ENCODE measurements at regions not wholly inside any gene's neighbourhood (a gene's known extent, or its start where the extent isn't known, plus 50 kb on each side); places are given as distances from the start of the nearest gene placed in this dataset.
"Not testable (repeated sequence)": the region's sequence is repeated elsewhere in the genome, so short reads cannot be mapped to it uniquely, and the experiment has no call there.

GRCh38 chr17:13442361-13442760 is 159.4 kb downstream of the HS3ST3A1 start:
- H3K9me3 Mint-ChIP-seq = no peaks in the 10 kb centered on the region
- no peak for DNase-seq (ENCODE audit: low spot score in 2 of 2)
- ATAC-seq = no peak
- no peaks in the 10 kb centered on the region for H3K36me3 Mint-ChIP-seq
- H3K27ac Mint-ChIP-seq = no peak overlapping the region

- Mint-ChIP-seq H3K9me3 (no peaks in the 10 kb centered on the region), H3K27ac (no peak overlapping the region), H3K36me3 (no peaks in the 10 kb centered on the region)
- no peak for DNase-seq (ENCODE audit: low spot score in 2 of 2)
- no peak for ATAC-seq
Measured at GRCh38 chr17:13441873-13442272, 159.9 kb downstream of the HS3ST3A1 start.

- peaks cover 5 to 7% of the 10 kb centered on the region in 2 donors for H3K9me3 Mint-ChIP-seq
- H3K27ac Mint-ChIP-seq = no peak overlapping the region
- no peak for ATAC-seq
- DNase-seq (ENCODE audit: low spot score in 2 of 2) = no peak
- H3K36me3 Mint-ChIP-seq = no peaks in the 10 kb centered on the region
Measured at GRCh38 chr17:13437966-13438779, 163.6 kb downstream of the HS3ST3A1 start.

- peaks cover 5 to 7% of the 10 kb centered on the region in 2 donors for H3K9me3 Mint-ChIP-seq
- no peaks in the 10 kb centered on the region for H3K36me3 Mint-ChIP-seq
- DNase-seq (ENCODE audit: low spot score in 2 of 2) = no peak
- ATAC-seq = no peak
- no peak overlapping the region for H3K27ac Mint-ChIP-seq
Measured at GRCh38 chr17:13435230-13435629, 166.5 kb downstream of the HS3ST3A1 start.

GRCh38 chr17:13429201-13429600 is 172.5 kb downstream of the HS3ST3A1 start:
- DNase-seq (ENCODE audit: low spot score in 2 of 2) = no peak
- H3K36me3 Mint-ChIP-seq = no peaks in the 10 kb centered on the region
- no peak overlapping the region for H3K27ac Mint-ChIP-seq
- peaks cover 0 to under 1% of the 10 kb centered on the region in 2 donors for H3K9me3 Mint-ChIP-seq
- ATAC-seq = no peak

GRCh38 chr17:13428611-13429042 is 173.1 kb downstream of the HS3ST3A1 start:
- Mint-ChIP-seq H3K36me3 (no peaks in the 10 kb centered on the region), H3K27ac (no peak overlapping the region), H3K9me3 (no peaks in the 10 kb centered on the region)
- ATAC-seq (no peak), DNase-seq (ENCODE audit: low spot score in 2 of 2) (no peak)

GRCh38 chr17:13426991-13427390 is 174.7 kb downstream of the HS3ST3A1 start:
- Mint-ChIP-seq H3K27ac (no peak overlapping the region), H3K9me3 (no peaks in the 10 kb centered on the region), H3K36me3 (no peaks in the 10 kb centered on the region)
- ATAC-seq = no peak
- no peak for DNase-seq (ENCODE audit: low spot score in 2 of 2)

GRCh38 chr17:13425390-13425789 is 176.3 kb downstream of the HS3ST3A1 start:
- Mint-ChIP-seq H3K9me3 (peaks cover 0 to 4% of the 10 kb centered on the region in 2 donors), H3K36me3 (no peaks in the 10 kb centered on the region), H3K27ac (no peak overlapping the region)
- DNase-seq (ENCODE audit: low spot score in 2 of 2) = no peak
- ATAC-seq = no peak

GRCh38 chr17:13421581-13422130 is 180.1 kb downstream of the HS3ST3A1 start:
- DNase-seq (ENCODE audit: low spot score in 2 of 2) (no peak), ATAC-seq (no peak)
- Mint-ChIP-seq H3K27ac (no peak overlapping the region), H3K36me3 (no peaks in the 10 kb centered on the region), H3K9me3 (peaks cover 0 to 4% of the 10 kb centered on the region in 2 donors)

GRCh38 chr17:13420878-13421277 is 180.9 kb downstream of the HS3ST3A1 start:
- Mint-ChIP-seq H3K36me3 (no peaks in the 10 kb centered on the region), H3K27ac (no peak overlapping the region), H3K9me3 (peaks cover 0 to 4% of the 10 kb centered on the region in 2 donors)
- DNase-seq (ENCODE audit: low spot score in 2 of 2) (no peak), ATAC-seq (no peak)

GRCh38 chr17:13420418-13420826 is 181.3 kb downstream of the HS3ST3A1 start:
- Mint-ChIP-seq H3K27ac (no peak overlapping the region), H3K36me3 (peaks cover 0 to 4% of the 10 kb centered on the region in 2 donors), H3K9me3 (peaks cover 0 to 4% of the 10 kb centered on the region in 2 donors)
- ATAC-seq (no peak), DNase-seq (ENCODE audit: low spot score in 2 of 2) (no peak)

- peaks cover 0 to 4% of the 10 kb centered on the region in 2 donors for H3K9me3 Mint-ChIP-seq
- DNase-seq (ENCODE audit: low spot score in 2 of 2) = no peak
- H3K27ac Mint-ChIP-seq = no peak overlapping the region
- no peak for ATAC-seq
- peaks cover 0 to 4% of the 10 kb centered on the region in 2 donors for H3K36me3 Mint-ChIP-seq
Measured at GRCh38 chr17:13419676-13420075, 182.1 kb downstream of the HS3ST3A1 start.

- peaks cover 0 to 4% of the 10 kb centered on the region in 2 donors for H3K36me3 Mint-ChIP-seq
- ATAC-seq = no peak
- no peak overlapping the region for H3K27ac Mint-ChIP-seq
Measured at GRCh38 chr17:13418891-13419290, 182.8 kb downstream of the HS3ST3A1 start.

GRCh38 chr17:13417381-13417950 is 184.3 kb downstream of the HS3ST3A1 start:
- ATAC-seq (no peak), DNase-seq (ENCODE audit: low spot score in 2 of 2) (no peak)
- Mint-ChIP-seq H3K9me3 (peaks cover 0 to 4% of the 10 kb centered on the region in 2 donors), H3K36me3 (peaks cover 0 to 4% of the 10 kb centered on the region in 2 donors), H3K27ac (no peak overlapping the region)

More at GRCh38 chr17:13418891-13419290, 182.8 kb downstream of the HS3ST3A1 start:
- DNase-seq (ENCODE audit: low spot score in 2 of 2) = no peak
- peaks cover 0 to 4% of the 10 kb centered on the region in 2 donors for H3K9me3 Mint-ChIP-seq

GRCh38 chr17:13416748-13417363 is 184.9 kb downstream of the HS3ST3A1 start:
- ATAC-seq (no peak), DNase-seq (ENCODE audit: low spot score in 2 of 2) (no peak)
- Mint-ChIP-seq H3K9me3 (peaks cover 0 to 4% of the 10 kb centered on the region in 2 donors), H3K36me3 (peaks cover 0 to 4% of the 10 kb centered on the region in 2 donors), H3K27ac (no peak overlapping the region)

- ATAC-seq (no peak), DNase-seq (ENCODE audit: low spot score in 2 of 2) (no peak)
- peaks cover 0 to 4% of the 10 kb centered on the region in 2 donors for H3K36me3 Mint-ChIP-seq
- peaks cover 0 to 4% of the 10 kb centered on the region in 2 donors for H3K9me3 Mint-ChIP-seq
- H3K27ac Mint-ChIP-seq = no peak overlapping the region
Measured at GRCh38 chr17:13415871-13416416, 185.8 kb downstream of the HS3ST3A1 start.

- H3K36me3 Mint-ChIP-seq; DNase-seq (ENCODE audit: low spot score in 2 of 2); H3K9me3 Mint-ChIP-seq; ATAC-seq; H3K27ac Mint-ChIP-seq: not testable (repeated sequence)
Measured at GRCh38 chr17:13415200-13415599, 186.5 kb downstream of the HS3ST3A1 start.

All from activated naive CD4-positive, alpha-beta T cell treated with anti-CD3 and anti-CD28 coated beads, Interleukin-2, amount 50 U/mL, for 72 hours (primary cell).